ENCODE measurements at regions not wholly inside any gene's neighbourhood (a gene's known extent, or its start where the extent isn't known, plus 50 kb on each side); places are given as distances from the start of the nearest gene placed in this dataset.

DNA sequence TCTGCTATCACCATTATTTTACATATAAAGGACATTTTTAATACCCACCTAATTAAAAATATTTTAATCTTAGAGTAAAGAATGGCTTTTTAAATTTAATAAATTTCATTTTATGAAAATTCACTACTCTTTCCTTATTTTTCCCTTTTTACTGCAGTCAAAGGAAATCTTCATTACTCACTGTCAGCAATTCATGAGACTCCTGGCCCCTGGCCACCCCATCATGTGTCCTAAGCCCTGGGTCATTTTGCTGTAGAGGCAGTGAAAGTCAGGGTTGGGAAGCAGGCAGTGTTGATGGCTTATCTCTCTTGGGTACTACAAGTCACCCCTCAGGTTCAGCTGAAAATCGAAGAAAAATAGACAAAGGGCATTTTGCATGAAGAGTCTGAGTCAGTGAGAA, 468.6 kb upstream of the CCL2 start:
- DNase-seq = no peak

- no peak for DNase-seq
Observed at GRCh38 chr17:33789658-33790057, 465.4 kb upstream of the CCL2 start.

GRCh38 chr17:33797181-33797580, 457.9 kb upstream of the CCL2 start:
- DNase-seq = no peak

DNA sequence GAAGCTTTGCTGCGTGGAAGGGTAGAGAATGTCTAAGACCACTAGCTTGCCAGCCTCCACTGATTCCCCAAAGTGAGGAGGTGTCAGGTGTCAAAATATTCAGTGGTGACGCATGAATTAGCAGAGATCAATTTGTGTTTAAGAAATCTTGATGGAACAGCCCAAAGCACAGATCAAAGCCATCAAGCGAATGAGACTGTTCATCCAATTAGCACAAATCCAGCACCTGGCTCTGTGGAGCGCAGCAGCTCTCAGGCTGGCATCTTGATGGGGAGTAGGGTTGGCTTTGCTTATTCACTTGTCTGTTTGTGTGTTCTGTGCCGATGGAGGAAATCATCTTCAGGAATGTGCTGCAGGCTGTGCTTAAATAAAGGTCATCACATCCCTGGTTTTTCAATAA, 456.8 kb upstream of the CCL2 start:
- DNase-seq = no peak

DNA sequence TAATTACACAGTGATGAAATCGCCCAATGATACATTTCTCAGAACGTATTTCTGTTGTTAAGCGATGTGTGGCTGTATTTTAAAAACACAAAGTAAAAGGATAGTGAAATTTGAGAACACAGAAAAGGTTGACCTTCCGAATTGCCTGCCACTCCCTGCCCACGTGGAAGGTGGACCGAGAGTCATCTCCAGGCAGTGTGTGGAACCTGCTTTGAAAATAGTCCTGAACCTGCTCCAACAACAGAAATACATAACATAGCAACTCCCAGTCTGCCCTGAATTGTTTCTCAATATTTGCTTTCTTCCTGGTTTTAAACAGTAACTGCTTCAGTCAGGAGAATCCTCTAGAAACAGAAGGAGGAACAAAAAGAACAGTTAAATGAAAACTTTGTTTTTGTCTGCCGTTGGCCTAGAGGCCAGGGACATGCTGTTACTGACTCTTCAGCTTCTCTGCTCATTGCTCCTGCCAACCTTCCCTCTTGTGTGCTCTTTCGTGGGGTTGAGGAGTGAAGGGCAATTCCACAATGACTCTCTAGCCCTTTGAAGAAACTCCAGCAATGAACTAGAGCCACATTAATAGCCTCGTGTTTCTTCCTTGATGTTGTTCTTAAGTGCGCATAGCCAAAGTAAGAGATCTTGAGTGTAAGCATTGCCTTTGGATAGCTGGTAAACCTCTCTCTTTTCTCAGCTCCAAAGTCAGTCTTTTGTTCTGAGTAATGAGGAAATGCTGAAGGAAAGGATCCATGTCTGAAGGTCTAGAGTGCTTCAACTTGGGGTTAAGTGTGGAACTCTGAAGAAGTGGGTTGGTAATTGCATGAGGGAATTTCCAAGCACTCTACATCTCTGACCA, 452.5 kb upstream of the CCL2 start:
- DNase-seq = peak; percentile 22 to 36

- peak in 1 of 2 donors; percentile 9 for DNase-seq
Observed at GRCh38 chr17:33803199-33803685, 451.8 kb upstream of the CCL2 start.

- no peak for DNase-seq
Observed at GRCh38 chr17:33803686-33804085, 451.4 kb upstream of the CCL2 start.

DNA sequence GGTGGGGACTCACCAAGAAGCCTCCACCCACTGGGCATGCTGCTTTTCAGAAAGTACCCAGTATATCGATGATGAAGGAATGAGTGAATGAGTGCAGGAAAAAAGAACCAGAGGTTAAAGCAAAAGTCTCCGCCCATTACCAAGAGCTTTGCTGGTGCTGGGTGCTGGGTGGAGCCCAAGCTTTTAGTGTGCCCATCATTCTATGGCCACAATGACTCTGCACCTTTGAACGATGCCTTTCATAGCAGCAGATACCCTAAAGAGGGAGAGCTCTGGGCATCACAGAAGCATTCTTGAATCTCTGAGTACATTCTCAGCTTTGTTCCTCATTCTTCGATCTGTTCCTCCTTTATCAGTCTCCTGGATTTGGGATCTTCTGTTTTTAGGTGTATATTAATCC, 450.7 kb upstream of the CCL2 start:
- DNase-seq = no peak

DNA sequence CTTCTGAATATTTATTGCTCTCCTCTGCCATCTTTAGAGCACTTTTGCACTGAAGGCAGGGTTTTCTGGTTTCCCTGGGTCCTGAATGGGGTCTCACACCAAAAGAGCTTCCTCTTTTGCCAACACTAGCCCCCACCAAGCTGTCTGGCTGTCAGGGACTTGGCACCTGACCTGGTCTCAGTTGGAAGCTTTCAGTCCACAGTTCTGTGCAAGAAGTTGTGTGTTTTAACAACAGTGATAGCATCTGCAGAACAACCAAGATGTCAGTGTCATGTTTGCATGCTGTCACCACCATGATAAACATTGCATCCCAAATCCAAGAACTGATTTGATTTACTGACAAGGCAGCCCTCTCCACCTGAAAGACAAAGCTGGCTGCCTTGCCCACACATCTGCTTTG, 448.5 kb upstream of the CCL2 start:
- no peak for DNase-seq

DNA sequence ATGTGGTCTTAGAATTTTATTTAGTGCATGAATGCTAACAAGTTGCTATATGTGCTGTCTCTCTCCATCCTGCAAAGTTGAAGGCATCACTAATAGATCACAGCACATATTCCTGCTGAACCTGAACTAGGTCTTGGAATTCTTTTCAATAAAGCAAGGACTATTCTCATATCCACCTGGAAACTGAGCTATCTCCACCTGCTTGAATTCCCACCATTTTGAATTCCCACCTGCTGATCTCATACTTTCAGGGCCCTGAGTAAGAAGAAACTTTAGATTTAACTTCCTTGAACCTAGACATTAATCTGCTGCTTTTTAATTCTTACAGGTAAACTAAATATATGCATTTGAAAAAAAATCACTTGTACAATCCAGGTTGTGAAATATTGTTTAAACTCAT, 445.3 kb upstream of the CCL2 start:
- DNase-seq = no peak

GRCh38 chr17:33811004-33811760, 443.9 kb upstream of the CCL2 start:
- no peak for DNase-seq

DNA sequence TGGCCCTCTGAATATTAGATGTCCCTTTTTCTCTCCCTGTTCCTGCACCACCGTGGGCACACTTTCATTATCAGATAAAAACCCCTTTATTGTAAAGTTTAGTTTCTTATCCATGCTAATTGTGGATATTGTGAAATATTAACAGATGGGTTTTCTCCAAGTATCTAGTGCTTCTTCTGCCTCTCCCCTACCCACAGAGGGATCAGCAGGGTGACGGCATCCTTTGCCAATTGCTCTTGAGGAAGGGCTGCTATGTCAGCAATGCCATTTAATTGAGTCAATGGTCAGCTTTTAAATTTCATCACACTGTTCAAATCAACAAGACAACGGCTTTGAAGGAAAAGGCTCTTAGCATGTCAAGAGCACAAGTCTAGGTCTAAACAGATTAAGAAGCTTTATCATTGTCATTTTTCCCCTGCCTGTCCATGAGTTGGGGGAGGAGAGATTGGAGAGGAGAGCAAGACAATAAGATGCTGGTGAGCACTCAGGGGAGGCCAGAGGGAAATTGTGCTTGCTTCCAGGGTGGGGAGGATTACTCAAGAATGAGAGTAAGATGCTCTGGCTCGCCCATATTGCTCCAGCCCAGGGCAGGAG, 443.0 kb upstream of the CCL2 start:
- no peak for DNase-seq

- no peak for DNase-seq
Observed at GRCh38 chr17:33814852-33815251, 440.2 kb upstream of the CCL2 start.

- DNase-seq = no peak
Observed at GRCh38 chr17:33816036-33816435, 439.0 kb upstream of the CCL2 start.

GRCh38 chr17:33816842-33817617, 438.1 kb upstream of the CCL2 start:
- DNase-seq = no peak

DNA sequence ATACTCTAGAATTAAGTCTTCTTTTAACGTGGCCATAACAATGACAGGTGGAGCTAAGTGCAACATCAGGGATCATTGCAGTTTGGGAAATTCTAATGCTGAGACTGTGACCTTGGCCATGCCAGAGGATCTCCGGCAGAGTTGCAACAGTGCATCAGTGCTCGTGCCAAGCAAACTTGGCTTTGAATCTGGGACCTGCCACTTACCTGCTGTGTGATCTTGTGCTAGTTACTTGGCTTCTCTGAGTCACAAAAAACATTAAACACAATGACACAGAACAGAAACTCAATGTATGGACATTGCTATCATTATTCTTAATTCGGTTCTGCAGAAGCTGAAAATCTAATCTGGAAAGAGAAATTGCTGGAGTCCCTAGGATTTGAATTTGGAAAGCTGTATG, 435.5 kb upstream of the CCL2 start:
- no peak for DNase-seq

DNA sequence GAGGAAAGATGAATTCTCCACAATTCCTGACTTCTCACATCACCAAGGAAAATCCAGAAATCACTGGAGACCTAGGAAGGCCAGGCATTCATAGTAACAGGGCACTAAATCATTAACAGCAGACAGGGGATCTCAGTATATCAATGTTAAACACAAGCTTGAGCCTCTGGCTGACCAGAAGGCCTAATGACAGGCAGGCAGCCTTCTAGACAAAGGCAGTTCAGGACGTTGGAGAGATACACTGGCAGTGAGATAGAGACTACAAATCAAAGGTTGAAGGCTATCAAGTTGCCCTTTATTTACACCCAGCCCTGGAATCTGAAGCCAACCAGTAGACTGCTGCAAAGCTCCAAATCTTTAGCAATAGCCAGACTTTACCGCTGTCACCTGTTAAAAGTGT, 422.8 kb upstream of the CCL2 start:
- no peak for DNase-seq

DNA sequence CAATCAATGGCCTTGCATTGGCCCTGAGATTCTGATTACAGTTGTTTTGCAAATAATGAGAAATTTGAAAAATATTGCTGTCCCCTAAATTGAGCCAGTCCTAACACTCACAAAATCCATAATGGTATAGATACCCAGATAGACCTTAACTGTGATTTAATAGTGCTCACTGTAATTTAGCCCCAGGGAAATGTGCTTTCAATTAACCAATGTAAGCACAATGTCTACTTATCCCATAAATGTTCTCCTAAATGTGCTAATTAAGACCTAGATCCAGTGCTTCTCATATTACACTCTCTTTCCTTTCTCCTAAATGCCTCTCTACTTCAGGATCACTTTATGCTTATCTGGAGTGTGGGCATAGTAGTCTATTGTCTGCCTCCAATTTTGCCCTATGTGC, 417.8 kb upstream of the CCL2 start:
- no peak for DNase-seq

GRCh38 chr17:33838281-33838680, 416.8 kb upstream of the CCL2 start:
- DNase-seq = no peak

DNA sequence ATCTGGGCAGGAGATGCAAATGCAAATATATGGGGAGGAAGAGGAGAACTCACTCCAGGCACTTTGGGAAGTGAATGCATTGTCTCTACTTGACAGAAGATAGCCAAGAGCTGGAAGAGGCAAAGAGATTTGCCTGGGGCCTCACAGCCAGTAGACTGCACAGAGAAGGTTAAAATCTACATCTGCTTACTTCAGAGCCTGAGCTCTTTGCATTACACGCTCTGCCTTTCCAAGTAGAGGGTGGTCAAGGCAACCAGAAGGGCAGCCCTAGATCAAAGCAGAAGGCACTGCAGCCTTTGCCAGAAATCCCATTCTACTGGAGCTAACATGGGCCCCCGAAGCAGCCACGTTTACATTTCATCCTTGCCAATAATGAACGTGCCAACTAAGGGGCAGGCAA, 407.2 kb upstream of the CCL2 start:
- DNase-seq = no peak

GRCh38 chr17:33848433-33848832, 406.7 kb upstream of the CCL2 start:
- DNase-seq = no peak

- no peak for DNase-seq
Observed at GRCh38 chr17:33854596-33854995, 400.5 kb upstream of the CCL2 start.

DNA sequence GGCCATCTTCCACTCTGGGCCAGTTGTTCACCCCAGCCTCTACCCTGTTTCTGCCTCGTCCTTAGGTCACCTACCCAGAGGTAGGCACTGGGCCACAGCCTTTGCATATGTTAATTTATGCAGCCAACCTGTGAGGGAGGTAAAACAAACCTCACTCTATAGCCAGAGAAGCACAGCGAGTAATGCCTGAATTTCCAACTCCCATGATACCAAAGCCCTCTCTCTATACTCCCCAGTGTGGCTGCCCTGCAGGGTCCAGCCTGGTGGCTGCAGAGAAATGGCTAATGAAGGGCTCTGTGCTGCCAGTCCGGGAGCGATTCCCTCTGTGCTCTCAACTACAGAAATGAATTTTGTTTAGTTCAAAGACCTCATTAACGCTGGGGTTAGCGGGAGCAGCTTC, 397.0 kb upstream of the CCL2 start:
- DNase-seq = no peak
